MCF 10A (cell line): ENCODE measurements at regions not wholly inside any gene's neighbourhood (a gene's known extent, or its start where the extent isn't known, plus 50 kb on each side); places are given as distances from the start of the nearest gene placed in this dataset.

ENCODE experiments used
- BruUV-seq: library from RNA; stranded (reverse); fragments of 400-500 nt; replicated peaks from 2 replicates; lab custom pipeline; 2021; lab: Mats Ljungman, UMichigan
- CTCF ChIA-PET: fragments of 300-600 bp; sonication (Branson Sonifier 250); formaldehyde crosslinking; extraction: SDS; loops from one replicate; lab custom pipeline; 2021; ENCODE audit warnings: antibody characterized with exemption, inconsistent platforms; lab: Yijun Ruan, JAX
- POLR2A ChIA-PET: fragments of 300-600, 350-650 bp; sonication (Branson Sonifier 250); formaldehyde crosslinking; extraction: SDS; loops from one replicate; lab custom pipeline; 2020; ENCODE audit warnings: antibody characterized with exemption, inconsistent platforms; lab: Yijun Ruan, JAX
- DNase-seq: peaks from one replicate; pipeline ENCODE4 v3.0.0-alpha.2; 2018; ENCODE audit not compliant: unreplicated experiment
- H3K27ac Mint-ChIP-seq: one replicate; pipeline ENCODE4 v1.8.0; 2022; ENCODE audit warnings: mild to moderate bottlenecking, low read depth, mixed read lengths; ENCODE audit not compliant: unreplicated experiment
- H3K27me3 Mint-ChIP-seq: one replicate; pipeline ENCODE4 v1.8.0; 2022; ENCODE audit warnings: mixed read lengths; ENCODE audit not compliant: insufficient read depth, unreplicated experiment
- H3K36me3 Mint-ChIP-seq: one replicate; pipeline ENCODE4 v1.8.0; 2022; ENCODE audit warnings: mild to moderate bottlenecking, moderate library complexity, mixed read lengths; ENCODE audit not compliant: insufficient read depth, unreplicated experiment
- H3K4me1 Mint-ChIP-seq: one replicate; pipeline ENCODE4 v1.8.0; 2022; ENCODE audit warnings: mixed read lengths; ENCODE audit not compliant: insufficient read depth, unreplicated experiment
- H3K4me3 Mint-ChIP-seq: one replicate; pipeline ENCODE4 v1.8.0; 2022; ENCODE audit warnings: mild to moderate bottlenecking, moderate library complexity, mixed read lengths; ENCODE audit not compliant: unreplicated experiment
- H3K9me3 Mint-ChIP-seq: one replicate; pipeline ENCODE4 v1.8.0; 2022; ENCODE audit warnings: mixed read lengths; ENCODE audit not compliant: unreplicated experiment
- CTCF ChIP-seq: fragments of 200-600 bp; IDR thresholded peaks from one replicate; pipeline ENCODE4 v1.8.0; 2022; ENCODE audit warnings: antibody characterized with exemption, mild to moderate bottlenecking; ENCODE audit not compliant: unreplicated experiment
- intact Hi-C: fragments of 100-400 bp; cut with micrococcal nuclease; formaldehyde crosslinking; loops from 2 replicates; pipeline ENCODE4 v1.14.1; 2022

GRCh38 chr2:164084066-164084465 is 348.3 kb upstream of the FIGN start:
- H3K27me3 Mint-ChIP-seq: no peaks in the 10 kb centered on the region

GRCh38 chr2:164080486-164080885 is 344.7 kb upstream of the FIGN start:
- intact Hi-C loops: no loop called here
- no peak overlapping the region for H3K27ac Mint-ChIP-seq
- H3K36me3 Mint-ChIP-seq: no peaks in the 10 kb centered on the region
- CTCF ChIA-PET: interaction anchor here (1.0 to 1.3 kb wide), 2 partner anchors 19 to 20 kb away, joined by 3 to 6 read pairs; no protein-coding TSS in a partner anchor
- no peak for TF ChIP-seq CTCF
- no peak for DNase-seq
- no peaks in the 10 kb centered on the region for H3K4me1 Mint-ChIP-seq
- POLR2A ChIA-PET: no interaction called here
- no TSS peak for BruUV-seq
- no peaks in the 10 kb centered on the region for H3K9me3 Mint-ChIP-seq
- H3K4me3 Mint-ChIP-seq: no peak overlapping the region
- H3K27me3 Mint-ChIP-seq: no peaks in the 10 kb centered on the region

More at GRCh38 chr2:164084066-164084465, 348.3 kb upstream of the FIGN start:
- no peaks in the 10 kb centered on the region for H3K9me3 Mint-ChIP-seq
- intact Hi-C loops: no loop called here
- H3K4me3 Mint-ChIP-seq: no peak overlapping the region
- no peaks in the 10 kb centered on the region for H3K4me1 Mint-ChIP-seq
- DNase-seq: no peak
- H3K27ac Mint-ChIP-seq: no peak overlapping the region
- ChIA-PET CTCF (interaction anchor here (0.6 to 0.9 kb wide), 2 partner anchors 890 to 900 kb away, joined by 3 read pairs; no protein-coding TSS in a partner anchor), POLR2A (interaction anchor here (0.7 kb wide), 1 partner anchor 17 kb away, joined by 3 read pairs; no protein-coding TSS in a partner anchor)
- no TSS peak for BruUV-seq
- TF ChIP-seq CTCF: no peak
- no peaks in the 10 kb centered on the region for H3K36me3 Mint-ChIP-seq

GRCh38 chr2:164079258-164079657 is 343.4 kb upstream of the FIGN start:
- no peak for TF ChIP-seq CTCF

GRCh38 chr2:164078421-164078820 is 342.6 kb upstream of the FIGN start:
- POLR2A ChIA-PET: interaction anchor here (0.5 kb wide), 1 partner anchor 845 kb away, joined by 3 read pairs; no protein-coding TSS in a partner anchor
- no TSS peak for BruUV-seq
- H3K4me1 Mint-ChIP-seq: no peaks in the 10 kb centered on the region
- no peaks in the 10 kb centered on the region for H3K9me3 Mint-ChIP-seq
- H3K27ac Mint-ChIP-seq: no peak overlapping the region
- CTCF ChIA-PET: interaction anchor here (0.7 to 1.4 kb wide), 4 partner anchors 17 to 897 kb away, joined by 3 to 6 read pairs (median 3); no protein-coding TSS in a partner anchor
- no peak for TF ChIP-seq CTCF
- H3K4me3 Mint-ChIP-seq: no peak overlapping the region
- DNase-seq: no peak
- H3K36me3 Mint-ChIP-seq: no peaks in the 10 kb centered on the region
- no peaks in the 10 kb centered on the region for H3K27me3 Mint-ChIP-seq
- intact Hi-C loops: no loop called here

More at GRCh38 chr2:164079258-164079657, 343.4 kb upstream of the FIGN start:
- Mint-ChIP-seq H3K4me1 (no peaks in the 10 kb centered on the region), H3K4me3 (no peak overlapping the region), H3K9me3 (no peaks in the 10 kb centered on the region), H3K36me3 (no peaks in the 10 kb centered on the region), H3K27ac (no peak overlapping the region), H3K27me3 (no peaks in the 10 kb centered on the region)
- DNase-seq: no peak
- POLR2A ChIA-PET: no interaction called here
- BruUV-seq: no TSS peak
- CTCF ChIA-PET: interaction anchor here (0.7 to 1.4 kb wide), 4 partner anchors 10 to 898 kb away, joined by 3 read pairs; no protein-coding TSS in a partner anchor
- intact Hi-C loops: no loop called here
